GM23338 (cell line): ENCODE measurements at regions not wholly inside any gene's neighbourhood (a gene's known extent, or its start where the extent isn't known, plus 50 kb on each side); places are given as distances from the start of the nearest gene placed in this dataset.

Experiments used
- ATAC-seq: fragments of 200-7000 bp; cut with Tn5 transposase; 3 replicates; pipeline ENCODE4 v1.9.1; 2020
- DNase-seq: peaks from one replicate; pipeline ENCODE4 v3.0.0-alpha.2; 2015; ENCODE audit warnings: low spot score
- H2AFZ ChIP-seq: fragments of 200-600 bp; sonication (generic); 2 replicates; pipeline ENCODE4 v1.8.0; 2016; ENCODE audit warnings: antibody characterized with exemption, mild to moderate bottlenecking, moderate library complexity
- H3F3A ChIP-seq: fragments of 200-600 bp; sonication (generic); replicated peaks from 2 replicates; pipeline ENCODE4 v1.8.0; 2017; ENCODE audit warnings: antibody characterized with exemption, mixed run types, low read depth
- H3K27ac ChIP-seq: fragments of 200-600 bp; sonication (generic); 2 replicates; pipeline ENCODE4 v1.6.1; 2016; ENCODE audit warnings: low read depth
- H3K27me3 ChIP-seq: fragments of 200-600 bp; sonication (generic); 2 replicates; pipeline ENCODE4 v1.8.0; 2016; ENCODE audit warnings: mild to moderate bottlenecking, mixed run types, moderate library complexity; ENCODE audit not compliant: insufficient read depth
- H3K36me3 ChIP-seq: fragments of 200-600 bp; sonication (generic); 2 replicates; pipeline ENCODE4 v1.8.0; 2016; ENCODE audit warnings: mild to moderate bottlenecking; ENCODE audit not compliant: insufficient read depth
- H3K4me1 ChIP-seq: fragments of 200-600 bp; sonication (generic); 2 replicates; pipeline ENCODE4 v1.8.0; 2016; ENCODE audit warnings: mild to moderate bottlenecking, moderate library complexity; ENCODE audit not compliant: insufficient read depth
- H3K4me2 ChIP-seq: fragments of 200-600 bp; sonication (generic); 2 replicates; pipeline ENCODE4 v1.7.1; 2017; ENCODE audit warnings: mixed run types
- H3K4me3 ChIP-seq: fragments of 200-600 bp; sonication (generic); 2 replicates; pipeline ENCODE4 v1.6.1; 2016; ENCODE audit warnings: mixed run types
- H3K79me2 ChIP-seq: fragments of 200-600 bp; sonication (generic); replicated peaks from 2 replicates; pipeline ENCODE4 v1.8.0; 2017; ENCODE audit warnings: mild to moderate bottlenecking; ENCODE audit not compliant: insufficient read depth
- H3K9me2 ChIP-seq: fragments of 200-600 bp; sonication (generic); 2 replicates; pipeline ENCODE4 v1.8.0; 2017; ENCODE audit not compliant: insufficient read depth
- H4K20me1 ChIP-seq: fragments of 200-600 bp; sonication (generic); replicated peaks from 2 replicates; pipeline ENCODE4 v1.8.0; 2017; ENCODE audit warnings: mild to moderate bottlenecking; ENCODE audit not compliant: insufficient read depth
- H3K27ac Mint-ChIP-seq: 2 replicates; pipeline ENCODE4 v1.8.0; 2020; ENCODE audit warnings: inconsistent platforms, mild to moderate bottlenecking, moderate library complexity, mixed read lengths
- H3K27me3 Mint-ChIP-seq: 3 replicates; pipeline ENCODE4 v1.8.0; 2022; ENCODE audit warnings: low read depth, mild to moderate bottlenecking, moderate library complexity, mixed read lengths, inconsistent platforms; ENCODE audit not compliant: insufficient read depth, poor library complexity
- H3K36me3 Mint-ChIP-seq: 3 replicates; pipeline ENCODE4 v1.8.0; 2021; ENCODE audit warnings: low read depth, mild to moderate bottlenecking, inconsistent platforms, moderate library complexity, mixed read lengths
- H3K4me1 Mint-ChIP-seq: 3 replicates; pipeline ENCODE4 v1.8.0; 2020; ENCODE audit warnings: mild to moderate bottlenecking, inconsistent platforms, mixed read lengths
- H3K4me3 Mint-ChIP-seq: 3 replicates; pipeline ENCODE4 v1.8.0; 2021; ENCODE audit warnings: moderate library complexity, mild to moderate bottlenecking, inconsistent platforms, mixed read lengths
- H3K9me3 Mint-ChIP-seq: 3 replicates; pipeline ENCODE4 v1.8.0; 2020; ENCODE audit warnings: moderate library complexity, mild to moderate bottlenecking, inconsistent platforms, mixed read lengths
- CREB1 ChIP-seq: fragments of 250-450 bp; sonication (Bioruptor Pico); IDR thresholded peaks from 2 replicates; pipeline ENCODE4 v1.5.0; 2020; ENCODE audit warnings: low read depth, mild to moderate bottlenecking, moderate library complexity
- EZH2 ChIP-seq: fragments of 200-600 bp; sonication (generic); IDR thresholded peaks from one replicate; pipeline ENCODE4 v1.8.0; 2017; ENCODE audit warnings: antibody characterized with exemption, mild to moderate bottlenecking, low read depth; ENCODE audit not compliant: unreplicated experiment
- EZH2phosphoT487 ChIP-seq: fragments of 200-600 bp; sonication (generic); IDR thresholded peaks from one replicate; pipeline ENCODE4 v1.8.1; 2018; ENCODE audit warnings: antibody characterized with exemption; ENCODE audit not compliant: unreplicated experiment
- JUNB ChIP-seq: IDR thresholded peaks from one replicate; pipeline ENCODE4 v1.6.1; 2016; ENCODE audit warnings: antibody characterized with exemption; ENCODE audit not compliant: unreplicated experiment
- NANOG ChIP-seq: IDR thresholded peaks from 2 replicates; pipeline ENCODE4 v1.6.1; 2016; ENCODE audit warnings: antibody characterized with exemption, borderline replicate concordance
- POLR2AphosphoS5 ChIP-seq: IDR thresholded peaks from 2 replicates; pipeline ENCODE4 v1.6.1; 2016; ENCODE audit warnings: antibody characterized with exemption, low read depth
- STAT1 ChIP-seq: IDR thresholded peaks from one replicate; pipeline ENCODE4 v1.6.1; 2016; ENCODE audit warnings: antibody characterized with exemption; ENCODE audit not compliant: unreplicated experiment
- ZNF114 ChIP-seq: fragments of 250-450 bp; sonication (Bioruptor Pico); IDR thresholded peaks from 2 replicates; pipeline ENCODE4 v1.5.0; 2020; ENCODE audit warnings: mild to moderate bottlenecking, moderate library complexity
- ZNF331 ChIP-seq: fragments of 250-450 bp; sonication (Bioruptor Pico); IDR thresholded peaks from 2 replicates; pipeline ENCODE4 v1.5.0; 2020; ENCODE audit warnings: low read depth, mild to moderate bottlenecking, moderate library complexity
- TF ChIP-seq, protein P1 (sequence below): IDR thresholded peaks from 2 replicates; pipeline ENCODE4 v1.6.1; 2016; ENCODE audit warnings: antibody characterized with exemption
- TF ChIP-seq, protein P2 (sequence below): fragments of 250-450 bp; sonication (Bioruptor Pico); IDR thresholded peaks from 2 replicates; pipeline ENCODE4 v1.5.0; 2020; ENCODE audit warnings: mild to moderate bottlenecking, moderate library complexity
- TF ChIP-seq, protein P3 (sequence below), 2 experiments: fragments of 200-600 bp in 1 of 2; sonication (generic) in 1 of 2; conservative IDR thresholded peaks; 2 replicates each; pipeline versions ENCODE4 v1.5.1 to v1.6.1; 2016 to 2017; ENCODE audit warnings: antibody characterized with exemption in 2 of 2, low read depth in 2 of 2, mild to moderate bottlenecking in 2 of 2, moderate library complexity in 1 of 2
- TF ChIP-seq, protein P4 (sequence below): IDR thresholded peaks from one replicate; pipeline ENCODE4 v1.6.1; 2018; ENCODE audit warnings: antibody characterized with exemption; ENCODE audit not compliant: unreplicated experiment

DNA sequence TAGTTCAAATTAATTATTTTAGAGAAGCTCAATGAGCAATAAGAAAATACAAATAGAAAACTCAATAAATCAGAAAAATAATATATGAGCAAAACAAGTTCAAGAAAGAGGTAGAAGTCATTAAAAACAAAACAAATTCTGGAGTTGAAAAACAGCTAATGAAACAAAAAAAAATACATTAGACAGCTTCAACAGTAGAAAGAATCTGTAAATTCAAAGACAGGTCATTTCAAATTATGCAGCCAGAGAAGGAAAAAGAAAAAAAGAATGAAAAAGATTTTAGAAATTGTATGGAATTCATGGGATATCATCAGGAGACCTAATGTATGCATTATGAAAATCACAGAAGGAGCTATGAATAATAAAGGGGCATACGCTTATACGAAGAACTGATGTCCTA, 795.3 kb upstream of the ADGRB3 start:
- no peak overlapping the region for H3K27ac ChIP-seq
- H2AFZ ChIP-seq, result no peak overlapping the region
- peaks cover 6% of the 10 kb centered on the region; the same call in 1 of the 2 replicates for H3K4me1 ChIP-seq
- H3K36me3 Mint-ChIP-seq, result no peaks in the 10 kb centered on the region; the same call in 2 of the 3 replicates
- H3K4me3 Mint-ChIP-seq, result no peak overlapping the region
- DNase-seq (no peak), ATAC-seq (no peak)
- no peaks in the 10 kb centered on the region for H3K79me2 ChIP-seq
- H3K4me3 ChIP-seq, result no peak overlapping the region
- TF ChIP-seq EZH2 (no peak), POLR2AphosphoS5 (no peak), NANOG (no peak), ZNF331 (no peak), EZH2phosphoT487 (no peak), STAT1 (no peak), ZNF114 (CRISPR knock-in tag) (no peak), CREB1 (CRISPR knock-in tag) (no peak), JUNB (no peak)
- TF ChIP-seq, protein P1, sequence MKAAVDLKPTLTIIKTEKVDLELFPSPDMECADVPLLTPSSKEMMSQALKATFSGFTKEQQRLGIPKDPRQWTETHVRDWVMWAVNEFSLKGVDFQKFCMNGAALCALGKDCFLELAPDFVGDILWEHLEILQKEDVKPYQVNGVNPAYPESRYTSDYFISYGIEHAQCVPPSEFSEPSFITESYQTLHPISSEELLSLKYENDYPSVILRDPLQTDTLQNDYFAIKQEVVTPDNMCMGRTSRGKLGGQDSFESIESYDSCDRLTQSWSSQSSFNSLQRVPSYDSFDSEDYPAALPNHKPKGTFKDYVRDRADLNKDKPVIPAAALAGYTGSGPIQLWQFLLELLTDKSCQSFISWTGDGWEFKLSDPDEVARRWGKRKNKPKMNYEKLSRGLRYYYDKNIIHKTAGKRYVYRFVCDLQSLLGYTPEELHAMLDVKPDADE, result no peak
- TF ChIP-seq, protein P2, sequence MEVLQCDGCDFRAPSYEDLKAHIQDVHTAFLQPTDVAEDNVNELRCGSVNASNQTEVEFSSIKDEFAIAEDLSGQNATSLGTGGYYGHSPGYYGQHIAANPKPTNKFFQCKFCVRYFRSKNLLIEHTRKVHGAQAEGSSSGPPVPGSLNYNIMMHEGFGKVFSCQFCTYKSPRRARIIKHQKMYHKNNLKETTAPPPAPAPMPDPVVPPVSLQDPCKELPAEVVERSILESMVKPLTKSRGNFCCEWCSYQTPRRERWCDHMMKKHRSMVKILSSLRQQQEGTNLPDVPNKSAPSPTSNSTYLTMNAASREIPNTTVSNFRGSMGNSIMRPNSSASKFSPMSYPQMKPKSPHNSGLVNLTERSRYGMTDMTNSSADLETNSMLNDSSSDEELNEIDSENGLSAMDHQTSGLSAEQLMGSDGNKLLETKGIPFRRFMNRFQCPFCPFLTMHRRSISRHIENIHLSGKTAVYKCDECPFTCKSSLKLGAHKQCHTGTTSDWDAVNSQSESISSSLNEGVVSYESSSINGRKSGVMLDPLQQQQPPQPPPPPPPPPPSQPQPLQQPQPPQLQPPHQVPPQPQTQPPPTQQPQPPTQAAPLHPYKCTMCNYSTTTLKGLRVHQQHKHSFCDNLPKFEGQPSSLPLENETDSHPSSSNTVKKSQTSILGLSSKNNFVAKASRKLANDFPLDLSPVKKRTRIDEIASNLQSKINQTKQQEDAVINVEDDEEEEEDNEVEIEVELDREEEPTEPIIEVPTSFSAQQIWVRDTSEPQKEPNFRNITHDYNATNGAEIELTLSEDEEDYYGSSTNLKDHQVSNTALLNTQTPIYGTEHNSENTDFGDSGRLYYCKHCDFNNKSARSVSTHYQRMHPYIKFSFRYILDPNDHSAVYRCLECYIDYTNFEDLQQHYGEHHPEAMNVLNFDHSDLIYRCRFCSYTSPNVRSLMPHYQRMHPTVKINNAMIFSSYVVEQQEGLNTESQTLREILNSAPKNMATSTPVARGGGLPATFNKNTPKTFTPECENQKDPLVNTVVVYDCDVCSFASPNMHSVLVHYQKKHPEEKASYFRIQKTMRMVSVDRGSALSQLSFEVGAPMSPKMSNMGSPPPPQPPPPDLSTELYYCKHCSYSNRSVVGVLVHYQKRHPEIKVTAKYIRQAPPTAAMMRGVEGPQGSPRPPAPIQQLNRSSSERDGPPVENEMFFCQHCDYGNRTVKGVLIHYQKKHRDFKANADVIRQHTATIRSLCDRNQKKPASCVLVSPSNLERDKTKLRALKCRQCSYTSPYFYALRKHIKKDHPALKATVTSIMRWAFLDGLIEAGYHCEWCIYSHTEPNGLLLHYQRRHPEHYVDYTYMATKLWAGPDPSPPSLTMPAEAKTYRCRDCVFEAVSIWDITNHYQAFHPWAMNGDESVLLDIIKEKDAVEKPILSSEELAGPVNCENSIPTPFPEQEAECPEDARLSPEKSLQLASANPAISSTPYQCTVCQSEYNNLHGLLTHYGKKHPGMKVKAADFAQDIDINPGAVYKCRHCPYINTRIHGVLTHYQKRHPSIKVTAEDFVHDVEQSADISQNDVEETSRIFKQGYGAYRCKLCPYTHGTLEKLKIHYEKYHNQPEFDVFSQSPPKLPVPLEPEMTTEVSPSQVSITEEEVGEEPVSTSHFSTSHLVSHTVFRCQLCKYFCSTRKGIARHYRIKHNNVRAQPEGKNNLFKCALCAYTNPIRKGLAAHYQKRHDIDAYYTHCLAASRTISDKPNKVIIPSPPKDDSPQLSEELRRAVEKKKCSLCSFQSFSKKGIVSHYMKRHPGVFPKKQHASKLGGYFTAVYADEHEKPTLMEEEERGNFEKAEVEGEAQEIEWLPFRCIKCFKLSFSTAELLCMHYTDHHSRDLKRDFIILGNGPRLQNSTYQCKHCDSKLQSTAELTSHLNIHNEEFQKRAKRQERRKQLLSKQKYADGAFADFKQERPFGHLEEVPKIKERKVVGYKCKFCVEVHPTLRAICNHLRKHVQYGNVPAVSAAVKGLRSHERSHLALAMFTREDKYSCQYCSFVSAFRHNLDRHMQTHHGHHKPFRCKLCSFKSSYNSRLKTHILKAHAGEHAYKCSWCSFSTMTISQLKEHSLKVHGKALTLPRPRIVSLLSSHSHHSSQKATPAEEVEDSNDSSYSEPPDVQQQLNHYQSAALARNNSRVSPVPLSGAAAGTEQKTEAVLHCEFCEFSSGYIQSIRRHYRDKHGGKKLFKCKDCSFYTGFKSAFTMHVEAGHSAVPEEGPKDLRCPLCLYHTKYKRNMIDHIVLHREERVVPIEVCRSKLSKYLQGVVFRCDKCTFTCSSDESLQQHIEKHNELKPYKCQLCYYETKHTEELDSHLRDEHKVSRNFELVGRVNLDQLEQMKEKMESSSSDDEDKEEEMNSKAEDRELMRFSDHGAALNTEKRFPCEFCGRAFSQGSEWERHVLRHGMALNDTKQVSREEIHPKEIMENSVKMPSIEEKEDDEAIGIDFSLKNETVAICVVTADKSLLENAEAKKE (CRISPR knock-in tag), result no peak
- TF ChIP-seq, protein P3, sequence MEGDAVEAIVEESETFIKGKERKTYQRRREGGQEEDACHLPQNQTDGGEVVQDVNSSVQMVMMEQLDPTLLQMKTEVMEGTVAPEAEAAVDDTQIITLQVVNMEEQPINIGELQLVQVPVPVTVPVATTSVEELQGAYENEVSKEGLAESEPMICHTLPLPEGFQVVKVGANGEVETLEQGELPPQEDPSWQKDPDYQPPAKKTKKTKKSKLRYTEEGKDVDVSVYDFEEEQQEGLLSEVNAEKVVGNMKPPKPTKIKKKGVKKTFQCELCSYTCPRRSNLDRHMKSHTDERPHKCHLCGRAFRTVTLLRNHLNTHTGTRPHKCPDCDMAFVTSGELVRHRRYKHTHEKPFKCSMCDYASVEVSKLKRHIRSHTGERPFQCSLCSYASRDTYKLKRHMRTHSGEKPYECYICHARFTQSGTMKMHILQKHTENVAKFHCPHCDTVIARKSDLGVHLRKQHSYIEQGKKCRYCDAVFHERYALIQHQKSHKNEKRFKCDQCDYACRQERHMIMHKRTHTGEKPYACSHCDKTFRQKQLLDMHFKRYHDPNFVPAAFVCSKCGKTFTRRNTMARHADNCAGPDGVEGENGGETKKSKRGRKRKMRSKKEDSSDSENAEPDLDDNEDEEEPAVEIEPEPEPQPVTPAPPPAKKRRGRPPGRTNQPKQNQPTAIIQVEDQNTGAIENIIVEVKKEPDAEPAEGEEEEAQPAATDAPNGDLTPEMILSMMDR (conservative IDR thresholded peaks at IDR 0.05; ENCODE audit: low read depth in 2 of 2), result no peak
- TF ChIP-seq, protein P4, sequence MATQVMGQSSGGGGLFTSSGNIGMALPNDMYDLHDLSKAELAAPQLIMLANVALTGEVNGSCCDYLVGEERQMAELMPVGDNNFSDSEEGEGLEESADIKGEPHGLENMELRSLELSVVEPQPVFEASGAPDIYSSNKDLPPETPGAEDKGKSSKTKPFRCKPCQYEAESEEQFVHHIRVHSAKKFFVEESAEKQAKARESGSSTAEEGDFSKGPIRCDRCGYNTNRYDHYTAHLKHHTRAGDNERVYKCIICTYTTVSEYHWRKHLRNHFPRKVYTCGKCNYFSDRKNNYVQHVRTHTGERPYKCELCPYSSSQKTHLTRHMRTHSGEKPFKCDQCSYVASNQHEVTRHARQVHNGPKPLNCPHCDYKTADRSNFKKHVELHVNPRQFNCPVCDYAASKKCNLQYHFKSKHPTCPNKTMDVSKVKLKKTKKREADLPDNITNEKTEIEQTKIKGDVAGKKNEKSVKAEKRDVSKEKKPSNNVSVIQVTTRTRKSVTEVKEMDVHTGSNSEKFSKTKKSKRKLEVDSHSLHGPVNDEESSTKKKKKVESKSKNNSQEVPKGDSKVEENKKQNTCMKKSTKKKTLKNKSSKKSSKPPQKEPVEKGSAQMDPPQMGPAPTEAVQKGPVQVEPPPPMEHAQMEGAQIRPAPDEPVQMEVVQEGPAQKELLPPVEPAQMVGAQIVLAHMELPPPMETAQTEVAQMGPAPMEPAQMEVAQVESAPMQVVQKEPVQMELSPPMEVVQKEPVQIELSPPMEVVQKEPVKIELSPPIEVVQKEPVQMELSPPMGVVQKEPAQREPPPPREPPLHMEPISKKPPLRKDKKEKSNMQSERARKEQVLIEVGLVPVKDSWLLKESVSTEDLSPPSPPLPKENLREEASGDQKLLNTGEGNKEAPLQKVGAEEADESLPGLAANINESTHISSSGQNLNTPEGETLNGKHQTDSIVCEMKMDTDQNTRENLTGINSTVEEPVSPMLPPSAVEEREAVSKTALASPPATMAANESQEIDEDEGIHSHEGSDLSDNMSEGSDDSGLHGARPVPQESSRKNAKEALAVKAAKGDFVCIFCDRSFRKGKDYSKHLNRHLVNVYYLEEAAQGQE, result no peak
- H3K27ac Mint-ChIP-seq, result no peak overlapping the region
- H4K20me1 ChIP-seq, result no peaks in the 10 kb centered on the region
- no peaks in the 10 kb centered on the region for H3K27me3 ChIP-seq
- no peaks in the 10 kb centered on the region for H3K9me2 ChIP-seq
- no peaks in the 10 kb centered on the region for H3K36me3 ChIP-seq
- H3K4me1 Mint-ChIP-seq, result peaks cover 8% of the 10 kb centered on the region; the same call in 2 of the 3 replicates
- no peak overlapping the region for H3K4me2 ChIP-seq
- H3F3A ChIP-seq, result no peaks in the 10 kb centered on the region
- H3K9me3 Mint-ChIP-seq, result peaks cover 3% of the 10 kb centered on the region; the same call in 2 of the 3 replicates
- peaks cover 4% of the 10 kb centered on the region for H3K27me3 Mint-ChIP-seq
